ENCODE measurements at regions not wholly inside any gene's neighbourhood (a gene's known extent, or its start where the extent isn't known, plus 50 kb on each side); places are given as distances from the start of the nearest gene placed in this dataset.

DNA sequence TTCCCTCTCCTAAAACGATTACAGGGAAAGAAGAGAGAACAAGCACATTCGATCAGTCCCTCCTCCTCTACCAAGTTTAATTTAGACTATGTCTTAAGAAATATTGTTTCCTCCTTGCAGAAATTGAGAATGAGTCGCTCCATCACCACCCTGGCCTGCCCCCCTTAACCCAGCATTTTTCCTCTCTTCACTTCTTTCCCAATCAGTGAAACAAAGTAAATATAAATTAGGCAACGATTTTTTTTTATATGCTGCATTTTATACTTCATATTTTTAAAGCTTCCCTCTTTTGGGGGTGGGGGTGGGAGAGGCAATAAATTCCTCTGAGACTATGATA is 300.0 kb downstream of the SPRY2 start:
- FAIRE-seq (no peak), ATAC-seq (no peak), DNase-seq (ENCODE audit: low read depth, low spot score) (no peak)
- no peaks in the 10 kb centered on the region for H3K79me2 ChIP-seq (ENCODE audit: control insufficient read depth, insufficient read depth, low read length)
- ChIA-PET CTCF (no interaction called here), POLR2A (interaction anchor here (0.6 to 1.1 kb wide), 4 partner anchors 108 to 447 kb away, joined by 4 to 7 read pairs (median 4); no protein-coding TSS in a partner anchor), SMC1A (ENCODE audit: uncharacterized antibody, unreplicated experiment) (interaction anchor here (1.0 to 1.2 kb wide), 4 partner anchors 9 to 103 kb away, joined by 3 to 4 read pairs (median 3); no protein-coding TSS in a partner anchor), RAD21 (ENCODE audit: unreplicated experiment) (interaction anchor here (0.6 to 1.7 kb wide), 5 partner anchors 33 to 417 kb away, joined by 3 to 5 read pairs (median 3); no protein-coding TSS in a partner anchor)
- peaks cover 8% of the 10 kb centered on the region; the same call in 1 of the 2 replicates for H3K4me1 ChIP-seq (ENCODE audit: control insufficient read depth, insufficient read depth, low read length)
- no peaks in the 10 kb centered on the region for H3K36me3 ChIP-seq (ENCODE audit: control insufficient read depth in 2 of 2, insufficient read depth in 2 of 2, low read length in 1 of 2)
- H2AFZ ChIP-seq (ENCODE audit: control insufficient read depth, low read depth, low read length): no peak overlapping the region
- in situ Hi-C loops (cut with MboI) (no loop called here), intact Hi-C loops (cut with micrococcal nuclease; ENCODE audit: unreplicated experiment) (no loop called here)
- no TSS peak for BruUV-seq (replicated peaks)
- TF ChIP-seq, protein P1, sequence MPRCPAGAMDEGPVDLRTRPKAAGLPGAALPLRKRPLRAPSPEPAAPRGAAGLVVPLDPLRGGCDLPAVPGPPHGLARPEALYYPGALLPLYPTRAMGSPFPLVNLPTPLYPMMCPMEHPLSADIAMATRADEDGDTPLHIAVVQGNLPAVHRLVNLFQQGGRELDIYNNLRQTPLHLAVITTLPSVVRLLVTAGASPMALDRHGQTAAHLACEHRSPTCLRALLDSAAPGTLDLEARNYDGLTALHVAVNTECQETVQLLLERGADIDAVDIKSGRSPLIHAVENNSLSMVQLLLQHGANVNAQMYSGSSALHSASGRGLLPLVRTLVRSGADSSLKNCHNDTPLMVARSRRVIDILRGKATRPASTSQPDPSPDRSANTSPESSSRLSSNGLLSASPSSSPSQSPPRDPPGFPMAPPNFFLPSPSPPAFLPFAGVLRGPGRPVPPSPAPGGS (IDR thresholded peaks at IDR 0.05; ENCODE audit: borderline replicate concordance, insufficient read depth, low read depth, low read length, poor library complexity, severe bottlenecking): no peak
- TF ChIP-seq, protein P2, sequence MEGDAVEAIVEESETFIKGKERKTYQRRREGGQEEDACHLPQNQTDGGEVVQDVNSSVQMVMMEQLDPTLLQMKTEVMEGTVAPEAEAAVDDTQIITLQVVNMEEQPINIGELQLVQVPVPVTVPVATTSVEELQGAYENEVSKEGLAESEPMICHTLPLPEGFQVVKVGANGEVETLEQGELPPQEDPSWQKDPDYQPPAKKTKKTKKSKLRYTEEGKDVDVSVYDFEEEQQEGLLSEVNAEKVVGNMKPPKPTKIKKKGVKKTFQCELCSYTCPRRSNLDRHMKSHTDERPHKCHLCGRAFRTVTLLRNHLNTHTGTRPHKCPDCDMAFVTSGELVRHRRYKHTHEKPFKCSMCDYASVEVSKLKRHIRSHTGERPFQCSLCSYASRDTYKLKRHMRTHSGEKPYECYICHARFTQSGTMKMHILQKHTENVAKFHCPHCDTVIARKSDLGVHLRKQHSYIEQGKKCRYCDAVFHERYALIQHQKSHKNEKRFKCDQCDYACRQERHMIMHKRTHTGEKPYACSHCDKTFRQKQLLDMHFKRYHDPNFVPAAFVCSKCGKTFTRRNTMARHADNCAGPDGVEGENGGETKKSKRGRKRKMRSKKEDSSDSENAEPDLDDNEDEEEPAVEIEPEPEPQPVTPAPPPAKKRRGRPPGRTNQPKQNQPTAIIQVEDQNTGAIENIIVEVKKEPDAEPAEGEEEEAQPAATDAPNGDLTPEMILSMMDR (IDR thresholded peaks at IDR 0.05 in 2 of 3, conservative IDR thresholded peaks at IDR 0.05 in 1 of 3; ENCODE audit: control insufficient read depth in 2 of 3, extremely low read depth in 1 of 3, insufficient read depth in 1 of 3, low read depth in 3 of 3, low read length in 3 of 3): no peak
- no peak for TF ChIP-seq ZNF274 (IDR thresholded peaks at IDR 0.05; ENCODE audit: insufficient read depth, insufficient read length)
- TF ChIP-seq EED (IDR thresholded peaks at IDR 0.05; ENCODE audit: low read depth): no peak
- TF ChIP-seq, protein P3, sequence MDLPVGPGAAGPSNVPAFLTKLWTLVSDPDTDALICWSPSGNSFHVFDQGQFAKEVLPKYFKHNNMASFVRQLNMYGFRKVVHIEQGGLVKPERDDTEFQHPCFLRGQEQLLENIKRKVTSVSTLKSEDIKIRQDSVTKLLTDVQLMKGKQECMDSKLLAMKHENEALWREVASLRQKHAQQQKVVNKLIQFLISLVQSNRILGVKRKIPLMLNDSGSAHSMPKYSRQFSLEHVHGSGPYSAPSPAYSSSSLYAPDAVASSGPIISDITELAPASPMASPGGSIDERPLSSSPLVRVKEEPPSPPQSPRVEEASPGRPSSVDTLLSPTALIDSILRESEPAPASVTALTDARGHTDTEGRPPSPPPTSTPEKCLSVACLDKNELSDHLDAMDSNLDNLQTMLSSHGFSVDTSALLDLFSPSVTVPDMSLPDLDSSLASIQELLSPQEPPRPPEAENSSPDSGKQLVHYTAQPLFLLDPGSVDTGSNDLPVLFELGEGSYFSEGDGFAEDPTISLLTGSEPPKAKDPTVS (IDR thresholded peaks at IDR 0.05; ENCODE audit: low read depth, low read length): no peak
- no peak for TF ChIP-seq NBN (IDR thresholded peaks at IDR 0.05)
- no peak for TF ChIP-seq ATF7 (IDR thresholded peaks at IDR 0.05; ENCODE audit: low read depth)
- no peak for TF ChIP-seq MTA2 (IDR thresholded peaks at IDR 0.05; ENCODE audit: low read depth)
- no peak for TF ChIP-seq CHD1 (IDR thresholded peaks at IDR 0.05; ENCODE audit: low read depth, low read length)
- TF ChIP-seq LARP7 (IDR thresholded peaks at IDR 0.05): no peak
- no peak overlapping the region for H3K27ac ChIP-seq (ENCODE audit: control insufficient read depth, insufficient read depth)
- H3K27me3 ChIP-seq (replicated peaks in 1 of 2; ENCODE audit: control insufficient read depth in 2 of 2, insufficient read depth in 2 of 2, low read length in 1 of 2): no peaks in the 10 kb centered on the region
- H3K9ac ChIP-seq (ENCODE audit: control insufficient read depth, insufficient read depth, low read length): no peak overlapping the region
- no peak overlapping the region for H3K4me3 ChIP-seq
- no peaks in the 10 kb centered on the region for H4K20me1 ChIP-seq (ENCODE audit: control insufficient read depth, insufficient read depth)
- no peaks in the 10 kb centered on the region for H3K9me3 ChIP-seq (replicated peaks; ENCODE audit: control insufficient read depth, insufficient read depth, low read length)
- no peak overlapping the region for H3K4me2 ChIP-seq (ENCODE audit: control insufficient read depth, insufficient read depth)
- WGBS (ENCODE audit: insufficient coverage, insufficient replicate concordance, low lambda C conversion rate, missing lambda C conversion rate): 0% methylated on average over 4 of the region's 4 CpGs

Measured in GM12878 (cell line).